Hepatocyte (in vitro differentiated cells): ENCODE measurements at regions not wholly inside any gene's neighbourhood (a gene's known extent, or its start where the extent isn't known, plus 50 kb on each side); places are given as distances from the start of the nearest gene placed in this dataset.

Source experiments
- DNase-seq: peaks from one replicate; pipeline ENCODE4 v3.0.0-alpha.2; 2016; ENCODE audit warnings: low spot score
- H2AFZ ChIP-seq: fragments of 200-600 bp; sonication (generic); 2 replicates; pipeline ENCODE4 v1.6.0; 2016; ENCODE audit warnings: antibody characterized with exemption, mild to moderate bottlenecking
- H3K27ac ChIP-seq: fragments of 200-600 bp; sonication (generic); 2 replicates; pipeline ENCODE4 v1.5.1; 2016; ENCODE audit warnings: mild to moderate bottlenecking
- H3K27me3 ChIP-seq: fragments of 200-600 bp; sonication (generic); 2 replicates; pipeline ENCODE4 v1.6.1; 2016
- H3K36me3 ChIP-seq: fragments of 200-600 bp; sonication (generic); replicated peaks from 2 replicates; pipeline ENCODE4 v1.5.1; 2016; ENCODE audit warnings: low read depth; ENCODE audit not compliant: insufficient read depth
- H3K4me1 ChIP-seq: fragments of 200-600 bp; sonication (generic); 2 replicates; pipeline ENCODE4 v1.5.1; 2016; ENCODE audit warnings: mild to moderate bottlenecking, moderate library complexity; ENCODE audit not compliant: insufficient read depth
- H3K4me2 ChIP-seq: fragments of 200-600 bp; sonication (generic); 2 replicates; pipeline ENCODE4 v1.6.0; 2016
- H3K4me3 ChIP-seq: fragments of 200-600 bp; sonication (generic); 2 replicates; pipeline ENCODE4 v1.5.1; 2016; ENCODE audit warnings: mild to moderate bottlenecking
- H3K79me2 ChIP-seq: fragments of 200-600 bp; sonication (generic); 2 replicates; pipeline ENCODE4 v1.6.0; 2017; ENCODE audit warnings: mild to moderate bottlenecking
- H3K9me2 ChIP-seq: fragments of 200-600 bp; sonication (generic); replicated peaks from 2 replicates; pipeline ENCODE4 v1.6.0; 2017; ENCODE audit warnings: mild to moderate bottlenecking; ENCODE audit not compliant: insufficient read depth
- H3K9me3 ChIP-seq: fragments of 200-600 bp; sonication (generic); 2 replicates; pipeline ENCODE4 v1.5.1; 2016; ENCODE audit warnings: low read depth, mild to moderate bottlenecking
- H4K20me1 ChIP-seq: fragments of 200-600 bp; sonication (generic); 2 replicates; pipeline ENCODE4 v1.6.0; 2016; ENCODE audit warnings: mild to moderate bottlenecking; ENCODE audit not compliant: insufficient read depth, poor library complexity, severe bottlenecking
- CTCF ChIP-seq: fragments of 200-600 bp; sonication (generic); IDR thresholded peaks from 2 replicates; pipeline ENCODE4 v1.5.1; 2016; ENCODE audit warnings: antibody characterized with exemption, mild to moderate bottlenecking; ENCODE audit not compliant: poor library complexity
- EZH2 ChIP-seq: fragments of 200-600 bp; sonication (generic); IDR thresholded peaks from 2 replicates; pipeline ENCODE4 v1.6.1; 2016; ENCODE audit warnings: antibody characterized with exemption, mild to moderate bottlenecking, borderline replicate concordance
- EZH2phosphoT487 ChIP-seq: fragments of 200-600 bp; sonication (generic); IDR thresholded peaks from one replicate; pipeline ENCODE4 v1.6.1; 2018; ENCODE audit warnings: antibody characterized with exemption, mild to moderate bottlenecking, low read depth, moderate library complexity; ENCODE audit not compliant: unreplicated experiment, severe bottlenecking
- WGBS: methylation state at CpG from one replicate; pipeline ENCODE4 v1.1.6; 2016; ENCODE audit warnings: low lambda C conversion rate; ENCODE audit errors: missing lambda C conversion rate; 5-methylcytosine and 5-hydroxymethylcytosine counted together

DNA sequence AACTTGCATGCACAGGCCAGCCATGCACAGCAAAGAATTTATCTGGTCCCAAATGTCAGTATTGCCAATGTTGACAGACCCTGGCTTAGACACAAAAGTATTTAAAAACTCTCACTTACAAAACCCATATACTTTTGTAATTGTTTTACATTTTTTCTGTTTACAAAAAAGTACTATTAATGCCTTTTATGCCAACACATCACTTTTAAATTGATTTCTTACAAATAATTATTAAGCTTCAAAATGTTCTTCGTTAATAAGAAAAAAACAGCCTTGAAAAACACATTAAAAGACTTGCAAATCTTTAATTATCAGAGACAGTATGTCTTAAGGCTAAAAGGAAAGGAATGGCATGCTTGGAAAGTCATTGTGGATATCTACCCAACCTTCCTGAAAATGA lies 181.3 kb upstream of the TWIST2 start:
- WGBS = 75% methylated on average over 1 of the region's 1 CpG
- Histone ChIP-seq H2AFZ (no peak overlapping the region), H4K20me1 (no peaks in the 10 kb centered on the region), H3K27ac (no peak overlapping the region), H3K79me2 (no peaks in the 10 kb centered on the region), H3K9me2 (no peaks in the 10 kb centered on the region), H3K4me3 (no peak overlapping the region), H3K4me2 (no peak overlapping the region), H3K36me3 (no peaks in the 10 kb centered on the region), H3K9me3 (no peaks in the 10 kb centered on the region), H3K4me1 (no peaks in the 10 kb centered on the region), H3K27me3 (no peaks in the 10 kb centered on the region)
- DNase-seq = no peak
- no peak for TF ChIP-seq CTCF
- no peak for TF ChIP-seq EZH2
- no peak for TF ChIP-seq EZH2phosphoT487

DNA sequence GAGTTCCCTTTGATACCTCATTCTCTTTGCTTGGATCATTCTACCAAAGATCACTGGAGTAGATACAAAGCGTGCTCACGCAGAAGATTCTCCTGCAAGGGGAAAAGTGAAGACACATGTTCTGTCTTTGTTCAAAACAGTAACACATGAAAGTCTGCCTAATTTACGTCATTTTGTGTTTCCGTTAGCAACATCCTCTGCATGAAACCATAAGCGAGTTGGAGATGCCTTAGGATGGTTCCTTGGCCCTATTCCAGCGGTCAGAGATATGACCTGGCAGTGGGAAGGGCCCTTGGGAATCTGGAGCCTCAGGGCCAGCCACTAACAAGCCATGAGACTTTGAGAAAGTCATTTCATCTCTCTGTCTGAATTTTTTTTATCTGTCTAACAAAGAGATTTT lies 180.9 kb upstream of the TWIST2 start:
- 57% methylated on average over 6 of the region's 6 CpGs for WGBS
- no peak overlapping the region for H3K4me3 ChIP-seq
- no peak overlapping the region for H2AFZ ChIP-seq
- H3K36me3 ChIP-seq = no peaks in the 10 kb centered on the region
- no peaks in the 10 kb centered on the region for H3K4me1 ChIP-seq
- no peaks in the 10 kb centered on the region for H4K20me1 ChIP-seq
- TF ChIP-seq EZH2phosphoT487 = no peak
- no peak for TF ChIP-seq CTCF
- no peak for TF ChIP-seq EZH2
- no peaks in the 10 kb centered on the region for H3K9me3 ChIP-seq
- H3K4me2 ChIP-seq = no peak overlapping the region
- no peaks in the 10 kb centered on the region for H3K79me2 ChIP-seq
- no peak overlapping the region for H3K27ac ChIP-seq
- H3K27me3 ChIP-seq = no peaks in the 10 kb centered on the region
- no peaks in the 10 kb centered on the region for H3K9me2 ChIP-seq
- DNase-seq = no peak

DNA sequence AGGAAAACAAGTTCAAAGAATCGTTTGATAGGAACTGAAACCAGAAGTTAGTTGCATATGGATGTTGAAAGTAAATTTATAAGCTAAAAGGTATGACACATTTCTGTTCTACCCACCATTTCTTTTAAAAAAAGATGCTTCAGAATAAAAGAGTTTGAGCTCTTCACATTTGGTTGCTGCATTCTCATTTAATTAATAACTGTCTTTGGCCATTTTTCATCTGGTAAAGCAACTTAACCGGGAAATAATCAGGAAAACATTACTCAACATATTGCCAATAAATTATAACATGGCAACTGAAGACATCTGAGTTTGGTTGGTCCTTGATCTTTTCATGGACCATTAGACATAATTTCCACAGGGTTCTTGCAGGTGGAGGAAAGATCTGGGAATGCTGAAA lies 180.2 kb upstream of the TWIST2 start:
- Histone ChIP-seq H3K9me2 (no peaks in the 10 kb centered on the region), H3K4me3 (no peak overlapping the region), H3K4me1 (no peaks in the 10 kb centered on the region), H3K4me2 (no peak overlapping the region), H4K20me1 (no peaks in the 10 kb centered on the region), H3K9me3 (no peaks in the 10 kb centered on the region), H3K27me3 (peaks cover 4% of the 10 kb centered on the region), H2AFZ (no peak overlapping the region), H3K36me3 (no peaks in the 10 kb centered on the region), H3K27ac (no peak overlapping the region), H3K79me2 (no peaks in the 10 kb centered on the region)
- WGBS = 74% methylated on average over 2 of the region's 2 CpGs
- no peak for DNase-seq
- TF ChIP-seq EZH2 = no peak
- no peak for TF ChIP-seq EZH2phosphoT487
- no peak for TF ChIP-seq CTCF

DNA sequence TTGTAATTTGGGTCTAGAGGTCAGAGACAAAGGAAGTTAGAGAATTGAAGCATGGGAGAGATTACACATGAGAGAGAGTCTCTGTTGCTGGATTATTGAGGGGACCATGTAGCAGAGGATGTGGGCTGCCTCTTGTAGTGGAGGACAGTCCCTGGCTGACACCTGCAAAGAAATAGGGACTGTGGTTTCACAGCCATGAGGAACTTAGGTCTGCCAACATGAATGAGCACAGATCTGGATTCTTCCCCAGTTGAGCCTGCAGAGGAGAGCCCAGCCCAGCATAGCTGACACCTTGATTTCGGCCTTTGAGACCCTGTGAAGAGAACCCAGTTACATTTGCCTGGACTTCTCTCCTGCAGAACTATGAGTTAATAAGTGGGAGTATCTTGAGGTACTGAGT lies 179.5 kb upstream of the TWIST2 start:
- no peaks in the 10 kb centered on the region for H3K36me3 ChIP-seq
- 95% methylated on average over 1 of the region's 1 CpG for WGBS
- TF ChIP-seq EZH2phosphoT487 (no peak), CTCF (no peak), EZH2 (no peak)

More for the DNA sequence above, 179.5 kb upstream of the TWIST2 start:
- Histone ChIP-seq H3K27ac (no peak overlapping the region), H3K4me1 (no peaks in the 10 kb centered on the region), H3K4me2 (no peak overlapping the region), H2AFZ (no peak overlapping the region), H3K27me3 (peaks cover 6% of the 10 kb centered on the region), H3K79me2 (no peaks in the 10 kb centered on the region), H4K20me1 (no peaks in the 10 kb centered on the region), H3K9me2 (no peaks in the 10 kb centered on the region), H3K9me3 (no peaks in the 10 kb centered on the region), H3K4me3 (no peak overlapping the region)
- no peak for DNase-seq
